HepG2 (cell line): ENCODE measurements at regions not wholly inside any gene's neighbourhood (a gene's known extent, or its start where the extent isn't known, plus 50 kb on each side); places are given as distances from the start of the nearest gene placed in this dataset.

Experiments used
- ATAC-seq: fragments of 200-7000 bp; cut with Tn5 transposase; 3 replicates; pipeline ENCODE4 v1.9.1; 2020; ENCODE audit warnings: mild to moderate bottlenecking, moderate library complexity
- BruUV-seq: library from RNA; stranded (reverse); fragments of 400-500 nt; replicated peaks from 2 replicates; lab custom pipeline; 2021; lab: Mats Ljungman, UMichigan
- CTCF ChIA-PET: fragments of 300-600 bp; formaldehyde crosslinking; extraction: SDS; loops from one replicate; lab custom pipeline; 2021; ENCODE audit warnings: low total read pairs, inconsistent platforms, low intra/inter-chr PET ratio; lab: Yijun Ruan, JAX
- POLR2A ChIA-PET: fragments of 350-600 bp; sonication (Branson Sonifier 250); formaldehyde crosslinking; loops from one replicate; lab custom pipeline; 2020; ENCODE audit warnings: antibody characterized with exemption, inconsistent platforms; lab: Yijun Ruan, JAX
- DNase-seq: peaks from one replicate; pipeline ENCODE4 v3.0.0-alpha.2; 2015; ENCODE audit warnings: low spot score
- FAIRE-seq: peaks from 3 replicates; lab custom pipeline; 2011; peaks lifted over from hg19 to GRCh38; lab: Jason Lieb, UNC
- H2AFZ ChIP-seq: one replicate; pipeline ENCODE4 v1.6.1; 2011; ENCODE audit warnings: low read length, inconsistent platforms
- H3K27ac ChIP-seq: fragments of 300-600 bp; 3 replicates; pipeline ENCODE4 v1.8.0; 2011; ENCODE audit warnings: mixed run types, mild to moderate bottlenecking, mixed read lengths, low read length, inconsistent platforms; ENCODE audit not compliant: insufficient read depth; ENCODE audit errors: extremely low read length
- H3K27me3 ChIP-seq, 2 experiments: fragments of 200-600 bp in 1 of 2; 2 replicates in 1 of 2; 3 replicates in 1 of 2; pipeline versions ENCODE4 v1.6.0 to v1.8.0; 2011; ENCODE audit warnings: low read length in 2 of 2, mild to moderate bottlenecking in 2 of 2, moderate library complexity in 2 of 2, inconsistent platforms in 1 of 2; ENCODE audit not compliant: insufficient read depth in 2 of 2, control insufficient read depth in 1 of 2
- H3K36me3 ChIP-seq, 2 experiments: fragments of 200-600 bp in 1 of 2; replicated peaks in 1 of 2; 2 replicates in 1 of 2; 3 replicates in 1 of 2; pipeline versions ENCODE4 v1.5.1 to v1.8.0; 2011; ENCODE audit warnings: low read length in 2 of 2, inconsistent platforms in 1 of 2; ENCODE audit not compliant: insufficient read depth in 2 of 2, control insufficient read depth in 1 of 2
- H3K4me1 ChIP-seq: 2 replicates; pipeline ENCODE4 v1.5.1; 2012; ENCODE audit warnings: low read length, inconsistent platforms; ENCODE audit not compliant: insufficient read depth
- H3K4me2 ChIP-seq: 2 replicates; pipeline ENCODE4 v1.6.0; 2011; ENCODE audit warnings: low read depth, low read length, inconsistent platforms
- H3K4me3 ChIP-seq, 3 experiments: fragments of 200-600 bp in 1 of 3; sonication (generic), shearing (Covaris generic) in 1 of 3; replicated peaks in 1 of 3; 2 replicates each; pipeline ENCODE4 v1.5.1; 2011 to 2016; ENCODE audit warnings: low read length in 3 of 3, inconsistent platforms in 2 of 3, low read depth in 2 of 3, mild to moderate bottlenecking in 2 of 3, control low read depth in 1 of 3, mixed read lengths in 1 of 3; ENCODE audit not compliant: insufficient read depth in 1 of 3
- H3K79me2 ChIP-seq: one replicate; pipeline ENCODE4 v1.6.1; 2011; ENCODE audit warnings: low read length, inconsistent platforms; ENCODE audit not compliant: insufficient read depth
- H3K9ac ChIP-seq: 2 replicates; pipeline ENCODE4 v1.6.0; 2011; ENCODE audit warnings: mild to moderate bottlenecking, low read depth, low read length, inconsistent platforms; ENCODE audit not compliant: insufficient read depth
- H3K9me3 ChIP-seq: 2 replicates; pipeline ENCODE4 v1.5.1; 2012; ENCODE audit warnings: mild to moderate bottlenecking, low read length
- H4K20me1 ChIP-seq: 2 replicates; pipeline ENCODE4 v1.6.0; 2011; ENCODE audit warnings: inconsistent platforms, mild to moderate bottlenecking, low read length, moderate library complexity; ENCODE audit not compliant: insufficient read depth
- BHLHE40 ChIP-seq: IDR thresholded peaks from 2 replicates; pipeline ENCODE4 v1.6.1; 2011; ENCODE audit warnings: low read length, improper control_type of control experiment
- CERS6 ChIP-seq: sonication (generic); formaldehyde crosslinking; IDR thresholded peaks from 2 replicates; pipeline ENCODE4 v1.5.0; 2020; ENCODE audit warnings: missing genetic modification reagents
- FOXO1 ChIP-seq: sonication (generic); formaldehyde crosslinking; IDR thresholded peaks from 2 replicates; pipeline ENCODE4 v1.4.0; 2020; ENCODE audit warnings: missing genetic modification reagents
- IKZF5 ChIP-seq: IDR thresholded peaks from 2 replicates; pipeline ENCODE4 v1.6.1; 2018; ENCODE audit warnings: missing genetic modification reagents, mild to moderate bottlenecking, missing compliant biosample characterization
- MYNN ChIP-seq: sonication (generic); formaldehyde crosslinking; IDR thresholded peaks from 2 replicates; pipeline ENCODE4 v1.4.0; 2020; ENCODE audit warnings: mild to moderate bottlenecking, low read depth, missing genetic modification reagents
- NKX3-1 ChIP-seq: sonication (generic); formaldehyde crosslinking; IDR thresholded peaks from 2 replicates; pipeline ENCODE4 v1.5.0; 2020; ENCODE audit warnings: missing genetic modification reagents
- RAD21 ChIP-seq: fragments of 450-650 bp; formaldehyde crosslinking; IDR thresholded peaks from 2 replicates; pipeline ENCODE4 v1.5.0; 2020; ENCODE audit warnings: mild to moderate bottlenecking
- SCMH1 ChIP-seq: sonication (generic); formaldehyde crosslinking; IDR thresholded peaks from 2 replicates; pipeline ENCODE4 v1.9.0; 2021; ENCODE audit warnings: missing genetic modification reagents, mild to moderate bottlenecking, borderline replicate concordance
- THAP8 ChIP-seq: sonication (generic); formaldehyde crosslinking; IDR thresholded peaks from 2 replicates; pipeline ENCODE4 v1.5.1; 2020; ENCODE audit warnings: missing genetic modification reagents, mild to moderate bottlenecking, borderline replicate concordance
- ZBTB25 ChIP-seq: IDR thresholded peaks from 2 replicates; pipeline ENCODE4 v1.6.1; 2018; ENCODE audit warnings: missing genetic modification reagents
- ZBTB7A ChIP-seq: sonication (generic); formaldehyde crosslinking; IDR thresholded peaks from 2 replicates; pipeline ENCODE4 v1.8.0; 2022; ENCODE audit warnings: mild to moderate bottlenecking, missing genetic modification reagents
- ZNF138 ChIP-seq: sonication (generic); formaldehyde crosslinking; IDR thresholded peaks from 2 replicates; pipeline ENCODE4 v1.5.0; 2020; ENCODE audit warnings: mild to moderate bottlenecking, low read depth, missing genetic modification reagents
- ZNF382 ChIP-seq: sonication (generic); formaldehyde crosslinking; IDR thresholded peaks from 2 replicates; pipeline ENCODE4 v1.5.0; 2020; ENCODE audit warnings: missing genetic modification reagents, mild to moderate bottlenecking, borderline replicate concordance
- ZNF484 ChIP-seq: sonication (generic); formaldehyde crosslinking; IDR thresholded peaks from 2 replicates; pipeline ENCODE4 v1.5.1; 2020; ENCODE audit warnings: mild to moderate bottlenecking, low read depth, missing genetic modification reagents, borderline replicate concordance
- ZNF773 ChIP-seq: sonication (generic); formaldehyde crosslinking; IDR thresholded peaks from 2 replicates; pipeline ENCODE4 v1.4.0; 2020; ENCODE audit warnings: missing genetic modification reagents, borderline replicate concordance
- ZNF781 ChIP-seq: sonication (generic); formaldehyde crosslinking; IDR thresholded peaks from 2 replicates; pipeline ENCODE4 v1.5.1; 2020; ENCODE audit warnings: borderline replicate concordance, mild to moderate bottlenecking, missing genetic modification reagents; ENCODE audit errors: not compliant biosample characterization
- ZSCAN12 ChIP-seq: sonication (generic); formaldehyde crosslinking; IDR thresholded peaks from 2 replicates; pipeline ENCODE4 v1.9.0; 2021; ENCODE audit warnings: mild to moderate bottlenecking, missing genetic modification reagents
- WGBS: methylation state at CpG from one replicate; pipeline ENCODE4 v1.1.6; 2017; ENCODE audit warnings: low lambda C conversion rate; 5-methylcytosine and 5-hydroxymethylcytosine counted together
- in situ Hi-C: cut with HindIII; loops from 2 replicates; pipeline ENCODE4 v1.10.0; 2017; ENCODE audit warnings: low pct_unique_long_range_greater_than_20kb; ENCODE audit not compliant: extremely low pct_ligation_motif_present
- intact Hi-C: fragments of 100-400 bp; cut with micrococcal nuclease; formaldehyde crosslinking; loops from one replicate; pipeline ENCODE4 v1.10.0; 2022; ENCODE audit not compliant: unreplicated experiment

- no peaks in the 10 kb centered on the region for H3K9me3 ChIP-seq
- H3K4me2 ChIP-seq: no peak overlapping the region
- POLR2A ChIA-PET: no interaction called here
- H3K36me3 ChIP-seq: no peaks in the 10 kb centered on the region
- no peaks in the 10 kb centered on the region for H3K79me2 ChIP-seq
- CTCF ChIA-PET: no interaction called here
- FAIRE-seq (no peak), ATAC-seq (no peak), DNase-seq (no peak)
- H3K4me3 ChIP-seq: no peak overlapping the region
- BruUV-seq: no TSS peak
- in situ Hi-C loops (no loop called here), intact Hi-C loops (no loop called here)
- no peaks in the 10 kb centered on the region for H4K20me1 ChIP-seq
- no peak overlapping the region for H2AFZ ChIP-seq
- peaks cover 0 to 1% of the 10 kb centered on the region in 2 experiments; a peak in 1 of 5 replicates for H3K27me3 ChIP-seq
- no peak for TF ChIP-seq FOXO1 (CRISPR knock-in tag)
- no peak for TF ChIP-seq IKZF5
- TF ChIP-seq ZNF138: no peak
- TF ChIP-seq NKX3-1 (CRISPR knock-in tag): no peak
- TF ChIP-seq ZBTB7A (CRISPR knock-in tag): no peak
- TF ChIP-seq CERS6: no peak
- TF ChIP-seq SCMH1: no peak
- TF ChIP-seq BHLHE40: no peak
- TF ChIP-seq ZNF781 (CRISPR knock-in tag): no peak
- TF ChIP-seq ZNF484 (CRISPR knock-in tag): no peak
- TF ChIP-seq ZNF773 (CRISPR knock-in tag): no peak
- no peak for TF ChIP-seq THAP8 (CRISPR knock-in tag)
- no peak for TF ChIP-seq RAD21 (CRISPR knock-in tag)
- no peak for TF ChIP-seq ZNF382 (CRISPR knock-in tag)
- no peak for TF ChIP-seq MYNN (CRISPR knock-in tag)
- TF ChIP-seq ZBTB25 (CRISPR knock-in tag): no peak
- no peak for TF ChIP-seq ZSCAN12 (CRISPR knock-in tag)
- H3K4me1 ChIP-seq: no peaks in the 10 kb centered on the region
- WGBS: 0% methylated on average over 1 of the region's 1 CpG
- H3K9ac ChIP-seq: no peak overlapping the region
- H3K27ac ChIP-seq: no peak overlapping the region
Measured at GRCh38 chr2:17380003-17380402, 138.2 kb downstream of the RAD51AP2 start.
